ENCODE measurements at regions not wholly inside any gene's neighbourhood (a gene's known extent, or its start where the extent isn't known, plus 50 kb on each side); places are given as distances from the start of the nearest gene placed in this dataset.

DNA sequence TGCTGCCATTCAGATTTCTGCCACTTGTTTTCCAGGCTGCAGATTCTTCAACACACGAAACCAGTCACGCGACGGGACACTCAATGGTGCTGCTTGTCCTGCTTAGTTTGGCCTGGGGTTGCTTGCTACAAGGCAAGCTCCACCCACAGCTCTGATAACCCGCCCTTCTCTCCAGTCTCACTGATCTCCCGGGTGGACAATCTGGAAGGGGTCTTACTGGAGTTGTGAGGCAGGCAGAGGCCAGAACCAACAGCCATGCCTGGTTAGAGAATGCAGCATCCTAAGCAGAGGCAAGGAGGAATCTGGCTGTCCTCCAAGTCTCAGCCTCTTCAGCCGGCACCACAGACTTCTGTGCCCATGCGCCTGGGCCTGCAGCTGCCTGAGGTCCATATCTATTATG lies 119.1 kb downstream of the KCNJ12 start:
- H2BK120ac ChIP-seq (ENCODE audit: low read depth, low read length, poor library complexity, severe bottlenecking), result no peak overlapping the region
- no peaks in the 10 kb centered on the region for H3K79me1 ChIP-seq (ENCODE audit: insufficient read depth, low read depth, low read length, poor library complexity, severe bottlenecking)
- H3K27ac ChIP-seq (ENCODE audit: insufficient read length, low read depth, low read length), result no peak overlapping the region
- no peak overlapping the region; the same call in 1 of the 2 replicates for H3K14ac ChIP-seq (ENCODE audit: insufficient read depth, low read length)
- H2BK20ac ChIP-seq (ENCODE audit: low read depth, low read length, poor library complexity, severe bottlenecking), result no peak overlapping the region
- Mint-ChIP-seq H3K27ac (no peak overlapping the region), H3K4me3 (no peak overlapping the region), H3K4me1 (peaks cover 20 to 29% of the 10 kb centered on the region in 2 experiments), H3K36me3 (ENCODE audit: insufficient read depth in 1 of 3, low read depth in 3 of 3) (peaks cover 0 to 2% (median 0%) of the 10 kb centered on the region in 3 experiments; a peak in 1 of 7 replicates), H3K27me3 (ENCODE audit: low read depth) (peaks cover 8% of the 10 kb centered on the region), H3K9me3 (no peaks in the 10 kb centered on the region; a peak in 1 of 5 replicates)
- 0 out of 2 replicates have a peak overlapping the region, but pooled peaks have one; percentile 24 for H2BK15ac ChIP-seq (ENCODE audit: low read depth, low read length)
- no peak overlapping the region for H4K91ac ChIP-seq (ENCODE audit: insufficient read length, low read depth, low read length)
- H2BK12ac ChIP-seq (ENCODE audit: insufficient read length, low read depth, low read length), result no peak overlapping the region
- no peak overlapping the region for H4K8ac ChIP-seq (replicated peaks; ENCODE audit: insufficient read length, low read depth, low read length)
- H3K4me2 ChIP-seq (ENCODE audit: insufficient read depth, insufficient read length, low read length), result no peak overlapping the region
- H3K23ac ChIP-seq (ENCODE audit: insufficient read length, low read depth, low read length), result no peak overlapping the region
- no peaks in the 10 kb centered on the region for H3K9me3 ChIP-seq (ENCODE audit: control insufficient read depth, low read depth, low read length)
- no peaks in the 10 kb centered on the region for H3K27me3 ChIP-seq (ENCODE audit: insufficient read depth, low read length)
- no peak overlapping the region for H3K56ac ChIP-seq (ENCODE audit: insufficient read length, low read depth, low read length)
- no peak overlapping the region for H3T11ph ChIP-seq (ENCODE audit: low read length)
- peaks cover 7% of the 10 kb centered on the region for H3K4me1 ChIP-seq (ENCODE audit: insufficient read depth, low read length)
- no peaks in the 10 kb centered on the region for H4K20me1 ChIP-seq (ENCODE audit: control insufficient read depth, insufficient read depth, insufficient read length)
- DNase-seq, result no peak
- H2BK5ac ChIP-seq (ENCODE audit: insufficient read length, low read length), result no peak overlapping the region
- H3K79me2 ChIP-seq (ENCODE audit: insufficient read depth, low read length), result no peaks in the 10 kb centered on the region
- H3K18ac ChIP-seq (ENCODE audit: insufficient read length, low read depth, low read length), result no peak overlapping the region
- TF ChIP-seq CTCF (conservative IDR thresholded peaks at IDR 0.05), result no peak
- no peak overlapping the region for H3K4ac ChIP-seq (ENCODE audit: low read depth, low read length)
- H3K23me2 ChIP-seq (ENCODE audit: insufficient read length, low read depth, low read length, poor library complexity, severe bottlenecking), result peaks cover 3% of the 10 kb centered on the region
- H2AK5ac ChIP-seq (ENCODE audit: insufficient read length, low read length), result no peak overlapping the region
- H2AFZ ChIP-seq (ENCODE audit: low read length), result no peak overlapping the region
- H3K9ac ChIP-seq (ENCODE audit: extremely low read depth, insufficient read length, low read length), result no peak overlapping the region
- H4K5ac ChIP-seq (ENCODE audit: insufficient read length, low read depth, low read length), result no peak overlapping the region
- WGBS (ENCODE audit: extremely low coverage, insufficient read length, low lambda C conversion rate), result no CpG with 5 or more reads among the region's 8 CpGs

All from H9 (cell line).